ENCODE measurements at regions not wholly inside any gene's neighbourhood (a gene's known extent, or its start where the extent isn't known, plus 50 kb on each side); places are given as distances from the start of the nearest gene placed in this dataset.

DNA sequence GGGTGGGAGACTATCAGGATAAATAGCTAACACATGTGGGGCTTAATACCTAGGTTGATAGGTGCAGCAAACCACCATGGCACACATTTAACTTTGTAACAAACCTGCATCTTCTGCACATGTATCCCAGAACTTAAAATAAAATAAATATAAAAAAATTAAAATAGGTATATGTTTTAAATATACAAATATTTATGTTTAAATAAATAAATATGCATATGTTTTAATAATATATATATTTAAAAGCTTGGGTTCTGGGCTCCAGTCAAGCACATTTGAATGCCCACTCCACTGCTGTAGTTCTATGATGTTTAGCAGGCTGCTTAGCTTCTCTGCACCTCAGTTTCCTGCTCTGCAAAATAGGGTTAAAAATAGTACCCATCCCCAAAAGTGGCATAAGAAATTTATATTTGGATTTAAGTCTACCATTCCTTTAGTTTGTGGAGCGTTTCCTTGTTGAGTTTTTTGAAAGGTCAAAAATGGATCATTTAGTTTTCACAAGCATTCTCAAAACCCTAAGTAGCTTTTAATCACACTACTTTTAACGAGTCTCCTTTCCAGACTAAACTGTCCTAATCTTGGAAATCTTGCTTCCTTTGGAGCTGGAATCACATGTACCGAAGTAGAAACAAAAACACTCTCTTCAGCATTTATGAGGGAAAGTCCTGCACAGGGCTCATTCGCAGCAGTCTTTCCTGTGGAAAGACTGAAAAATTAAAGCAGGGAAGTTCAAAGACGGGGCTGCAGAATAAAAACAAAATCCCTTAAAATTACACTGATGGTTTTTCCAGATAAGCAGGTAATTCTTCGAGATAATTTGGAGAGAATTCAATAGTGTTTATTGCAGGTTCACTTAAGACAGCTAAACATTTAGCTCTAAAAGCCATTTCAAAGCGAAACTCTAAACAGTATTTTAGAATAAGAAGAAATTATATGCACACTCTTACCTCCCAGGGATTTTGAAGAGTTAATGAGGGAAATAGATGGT lies 111.7 kb upstream of the LYZL1 start:
- ATAC-seq, result no peak

DNA sequence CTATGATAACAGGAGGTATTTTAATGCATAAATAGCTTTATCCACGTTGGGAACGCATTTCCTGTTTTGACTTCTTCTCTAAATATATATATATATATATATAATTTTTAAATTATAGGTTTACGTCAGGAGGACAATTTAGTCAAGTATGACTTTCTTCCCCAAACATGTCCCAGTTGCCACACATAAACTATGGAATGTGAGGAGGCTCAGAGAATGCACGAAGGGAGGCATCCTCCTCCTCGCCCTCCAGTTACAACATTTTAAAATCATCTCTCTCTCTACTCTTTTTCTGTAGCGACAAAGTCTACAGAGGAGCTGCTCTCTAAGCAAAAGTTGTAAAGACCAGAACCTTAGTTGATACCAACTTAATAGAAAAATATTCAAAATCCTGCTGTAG lies 106.9 kb upstream of the LYZL1 start:
- no peak for ATAC-seq

DNA sequence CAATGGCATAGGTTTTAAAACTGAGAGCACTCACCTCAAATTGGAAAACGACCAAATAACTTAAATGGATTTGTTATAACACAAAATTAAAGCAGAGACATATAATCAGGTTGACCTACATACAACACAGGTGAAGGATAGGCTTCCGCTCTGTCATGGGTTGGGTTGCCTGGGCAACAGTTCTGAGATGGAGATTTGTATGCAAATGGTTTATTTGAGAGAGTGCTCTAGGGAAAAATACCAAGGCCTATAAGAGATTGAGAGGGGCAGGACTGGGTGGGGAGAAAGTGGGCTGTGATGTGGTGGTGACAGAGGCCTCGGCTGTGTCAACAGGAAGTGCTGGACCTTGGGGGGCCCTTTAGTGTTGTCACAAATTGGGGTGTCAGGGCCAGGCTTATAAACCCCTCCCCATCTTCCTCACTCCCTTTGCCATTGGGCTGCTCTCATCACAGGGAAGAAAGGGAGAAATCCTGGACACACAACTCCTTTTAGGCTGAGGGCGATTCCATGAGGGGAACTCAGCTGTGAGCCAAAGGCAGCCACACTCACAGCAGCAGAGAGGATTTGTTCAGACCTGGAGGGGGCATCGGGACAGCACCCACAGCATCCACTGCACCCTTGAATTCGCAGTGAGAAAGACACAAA lies 105.4 kb upstream of the LYZL1 start:
- ATAC-seq, result no peak

DNA sequence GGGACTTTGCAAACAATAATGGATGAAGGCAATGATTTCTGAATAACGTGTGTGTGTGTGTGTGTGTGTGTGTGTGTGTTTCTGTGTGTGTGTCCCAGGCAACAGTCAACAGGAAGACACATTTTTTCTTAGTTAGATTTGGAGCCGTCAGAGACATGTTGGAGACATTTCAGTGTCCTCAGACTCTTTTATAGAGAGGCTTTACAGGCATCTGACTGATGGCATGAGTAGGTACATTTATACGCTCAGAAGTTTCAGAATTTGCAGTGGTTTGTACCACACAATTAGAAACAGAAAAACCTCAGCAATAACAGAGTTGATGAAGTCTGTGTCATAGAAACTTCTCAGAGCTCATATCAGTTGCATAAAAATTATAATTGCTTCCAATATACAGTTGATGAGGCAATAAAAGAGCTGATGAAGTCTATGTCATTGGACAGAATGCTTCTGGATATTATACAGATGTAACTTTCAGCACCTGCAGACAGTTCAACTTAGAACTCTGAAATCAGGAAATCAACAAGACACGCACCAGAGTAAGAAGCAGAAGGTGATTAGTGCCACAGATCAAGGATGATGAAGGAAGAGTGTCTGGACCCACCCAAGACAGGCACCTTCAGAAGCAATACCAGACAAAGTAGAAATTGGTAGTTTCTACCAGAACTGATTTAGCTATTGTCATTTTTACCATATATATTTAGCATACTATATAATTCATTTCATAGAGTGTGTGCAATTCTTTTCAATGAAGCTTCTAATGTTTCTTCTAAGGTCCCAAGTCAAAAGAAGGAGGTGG lies 104.5 kb upstream of the LYZL1 start:
- no peak for ATAC-seq

DNA sequence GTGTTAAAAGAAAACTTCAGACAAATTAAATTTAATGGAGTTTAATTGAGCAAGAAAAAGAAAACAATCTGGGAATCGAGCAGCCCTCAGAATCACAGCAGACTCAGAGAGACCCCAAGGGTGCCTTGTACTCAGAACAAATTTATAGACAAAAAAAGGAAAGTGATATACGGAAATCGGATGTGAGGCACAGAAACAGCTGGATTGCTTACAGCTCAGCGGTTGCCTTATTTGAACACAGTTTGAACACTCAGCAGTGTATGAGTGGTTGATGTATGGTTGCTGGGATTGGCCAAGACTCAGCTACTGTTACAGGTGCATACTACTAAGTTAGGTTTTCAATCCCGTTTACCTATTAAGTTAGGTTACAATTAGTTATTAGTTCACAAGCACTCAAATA lies 103.8 kb upstream of the LYZL1 start:
- no peak for ATAC-seq

DNA sequence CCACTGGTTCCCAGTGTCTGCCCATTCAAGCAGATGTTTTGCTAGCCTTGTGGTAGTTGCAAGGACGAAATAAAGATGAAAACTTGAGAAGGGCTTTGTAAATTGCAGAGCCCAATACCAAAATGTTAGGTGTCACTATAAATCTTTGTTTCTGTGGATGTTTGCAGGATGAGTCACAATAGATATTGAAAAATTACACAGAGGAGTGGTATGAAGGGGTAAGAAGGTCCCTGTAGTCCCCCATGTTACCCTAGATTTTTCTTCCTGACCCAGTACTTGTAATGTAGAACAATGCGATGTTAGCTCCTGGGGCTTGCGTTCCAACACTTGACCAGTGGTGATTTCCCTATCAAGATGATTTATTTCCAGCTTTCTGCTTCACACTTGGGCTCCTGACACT lies 102.6 kb upstream of the LYZL1 start:
- no peak for ATAC-seq

DNA sequence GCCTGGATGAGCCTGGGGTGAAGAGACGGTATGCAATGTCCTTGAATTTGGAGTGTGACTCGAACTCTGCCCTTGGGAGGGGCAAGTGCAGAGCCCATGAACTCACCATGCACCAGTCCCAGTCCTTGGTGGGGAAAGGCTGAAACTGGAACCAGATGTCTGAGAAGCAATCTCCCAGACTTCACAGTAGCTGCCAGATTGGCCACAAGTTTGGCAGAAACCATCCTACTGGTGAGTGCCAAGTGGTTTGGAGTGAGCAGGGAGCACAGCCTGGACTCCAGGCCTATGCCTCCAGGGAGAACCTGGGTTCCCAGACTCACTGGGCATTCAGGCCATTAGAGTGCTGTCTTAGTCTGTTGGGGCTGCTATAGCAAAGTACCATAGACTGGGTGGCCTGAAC lies 99.6 kb upstream of the LYZL1 start:
- ATAC-seq, result no peak

DNA sequence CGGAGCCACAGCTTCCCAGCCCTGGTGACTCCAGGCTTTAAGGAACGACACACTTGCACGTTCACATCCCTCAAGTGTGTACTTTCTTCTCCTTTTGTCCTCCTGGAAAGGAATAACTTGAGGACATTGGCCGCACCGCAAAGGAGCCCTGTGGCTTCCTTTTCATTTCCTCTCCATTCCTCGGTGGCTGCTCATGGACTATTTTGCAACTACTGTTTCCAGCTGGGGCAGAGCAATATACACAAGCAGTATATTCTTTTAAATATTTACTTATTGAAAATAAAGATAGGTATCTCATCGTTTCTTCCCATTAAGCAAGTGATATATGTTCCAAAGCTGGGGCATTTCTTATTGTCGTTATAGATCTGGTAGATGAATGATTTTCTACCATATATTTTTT lies 97.2 kb upstream of the LYZL1 start:
- ATAC-seq, result no peak

DNA sequence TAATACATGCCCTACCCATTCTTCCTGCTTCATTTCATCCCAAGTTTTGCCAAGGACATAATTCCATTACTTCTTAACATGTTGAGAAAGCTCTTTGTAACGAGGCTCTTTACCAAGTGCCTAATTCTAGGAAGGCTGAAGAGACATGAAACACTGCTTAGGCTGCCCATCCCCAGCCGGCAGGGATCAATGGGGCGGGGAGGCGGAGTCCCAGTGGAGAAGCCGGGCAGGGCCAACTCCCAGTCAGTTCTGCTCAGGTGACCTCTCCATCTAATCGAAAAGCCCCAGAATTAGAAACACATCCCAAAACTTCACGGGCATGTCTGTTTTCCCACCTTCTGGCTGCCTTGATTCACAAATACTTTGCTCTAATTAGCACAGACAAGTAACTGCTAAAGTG lies 89.5 kb upstream of the LYZL1 start:
- no peak for ATAC-seq

DNA sequence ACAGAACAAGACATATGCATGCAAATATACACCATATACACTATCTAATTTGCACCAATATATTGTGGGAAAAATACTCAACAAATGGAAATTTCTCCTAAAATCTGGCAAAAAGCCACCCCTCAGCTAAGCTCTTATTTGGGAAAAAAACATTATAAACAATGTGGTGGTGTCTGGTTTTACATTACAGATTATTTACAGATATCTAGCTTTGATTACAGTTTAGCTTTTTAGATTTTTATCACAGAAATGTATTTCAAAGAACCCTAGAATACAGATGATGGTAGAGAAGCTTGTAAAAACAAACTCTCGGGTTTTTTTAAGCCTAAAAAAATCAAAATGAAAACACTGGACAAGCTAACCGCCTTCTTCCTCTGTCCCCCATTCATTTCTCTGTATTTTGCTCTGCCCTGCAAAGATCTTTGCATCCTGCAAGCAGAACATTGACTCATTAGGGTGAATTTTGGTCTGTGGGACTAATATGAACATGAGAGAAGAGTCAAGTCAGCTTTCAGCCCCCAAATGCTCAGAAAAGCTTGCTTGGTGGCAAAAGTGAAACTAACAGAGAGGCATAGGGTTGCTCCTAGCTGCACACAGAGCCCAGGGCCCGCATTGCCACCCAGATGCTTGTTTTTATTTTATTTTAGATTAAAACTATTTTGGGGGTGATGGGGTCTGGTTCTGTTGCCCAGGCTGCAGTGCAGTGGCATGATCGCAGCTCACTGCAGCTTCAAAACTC lies 88.8 kb upstream of the LYZL1 start:
- ATAC-seq, result no peak

DNA sequence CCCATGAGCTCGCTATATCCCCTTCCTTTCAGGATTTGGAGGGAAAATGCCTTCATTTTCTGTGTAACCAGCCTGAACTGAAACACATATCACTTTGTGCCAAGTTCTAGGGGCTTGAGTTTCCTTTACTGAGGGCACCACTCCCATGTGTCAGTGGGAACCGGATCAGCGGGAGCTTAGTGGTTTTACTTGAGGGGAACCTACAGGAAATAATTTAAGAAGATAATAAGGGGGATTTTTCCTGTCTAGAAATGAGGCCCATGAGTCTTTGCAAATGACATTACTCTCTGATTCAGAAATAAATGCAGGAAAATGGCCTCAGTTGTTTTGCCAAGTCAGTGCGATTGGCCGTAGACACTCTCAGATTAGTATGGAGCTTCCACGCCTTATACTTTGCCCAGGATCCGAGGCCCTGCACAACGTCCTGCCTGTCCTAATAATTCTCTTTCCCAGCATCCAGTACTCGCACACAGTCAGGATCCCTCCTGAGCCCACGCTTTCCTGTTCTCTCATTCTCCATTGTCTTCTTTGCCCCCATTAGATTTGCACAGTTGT lies 86.4 kb upstream of the LYZL1 start:
- no peak for ATAC-seq

DNA sequence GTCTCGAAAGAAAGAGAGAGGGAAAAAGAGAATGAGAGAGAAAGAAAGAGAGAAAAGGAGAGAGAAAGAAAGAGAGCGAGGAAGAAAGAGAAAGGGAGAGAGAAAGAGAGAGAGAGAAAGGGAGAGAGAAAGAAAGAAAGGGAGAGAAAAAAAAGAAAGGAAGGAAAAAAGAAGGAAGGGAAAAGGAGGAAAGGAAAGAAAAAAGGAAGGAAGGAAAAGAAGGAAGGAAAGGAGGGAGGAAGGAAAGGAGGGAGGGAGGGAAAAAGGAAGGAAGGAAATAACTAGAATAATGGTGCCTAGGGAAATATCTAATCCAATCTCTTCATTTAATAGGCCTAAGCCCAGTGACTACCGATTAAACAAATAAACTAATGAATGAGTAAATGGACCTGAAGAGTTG lies 85.4 kb upstream of the LYZL1 start:
- no peak for ATAC-seq

DNA sequence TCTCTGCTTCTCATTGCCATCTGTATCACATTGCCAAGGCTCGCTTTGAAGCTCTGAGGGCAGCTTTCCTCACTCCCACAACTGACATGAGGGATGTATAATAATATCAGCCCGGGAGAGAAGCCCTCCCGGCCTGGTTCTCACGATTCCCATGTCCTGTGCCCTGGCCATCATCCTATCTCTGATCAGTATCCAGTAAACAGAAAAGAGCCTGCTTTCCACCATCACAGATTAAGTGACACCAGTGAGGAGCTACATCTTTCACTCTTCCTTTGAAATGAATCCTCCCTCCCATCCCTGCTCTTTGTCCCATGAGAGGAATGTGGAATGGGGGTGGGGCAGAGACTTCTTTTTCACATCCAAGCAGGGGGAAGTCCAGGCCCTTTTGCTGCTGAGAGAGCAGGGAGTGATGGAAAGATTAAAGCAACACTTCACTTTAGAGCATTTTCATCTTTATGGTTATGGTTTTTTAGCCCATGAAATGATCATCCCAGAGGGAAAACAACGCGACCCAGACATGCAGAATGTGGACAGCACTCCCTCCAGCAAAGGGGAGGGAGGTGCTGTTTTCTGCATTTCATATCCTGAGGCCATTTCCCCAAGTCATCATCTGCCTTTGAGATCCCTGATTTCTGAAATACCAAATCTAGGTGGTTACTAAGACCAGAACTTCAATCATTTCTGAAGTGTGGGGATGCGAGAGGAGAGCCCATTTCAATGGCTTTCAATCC lies 84.6 kb upstream of the LYZL1 start:
- no peak for ATAC-seq

DNA sequence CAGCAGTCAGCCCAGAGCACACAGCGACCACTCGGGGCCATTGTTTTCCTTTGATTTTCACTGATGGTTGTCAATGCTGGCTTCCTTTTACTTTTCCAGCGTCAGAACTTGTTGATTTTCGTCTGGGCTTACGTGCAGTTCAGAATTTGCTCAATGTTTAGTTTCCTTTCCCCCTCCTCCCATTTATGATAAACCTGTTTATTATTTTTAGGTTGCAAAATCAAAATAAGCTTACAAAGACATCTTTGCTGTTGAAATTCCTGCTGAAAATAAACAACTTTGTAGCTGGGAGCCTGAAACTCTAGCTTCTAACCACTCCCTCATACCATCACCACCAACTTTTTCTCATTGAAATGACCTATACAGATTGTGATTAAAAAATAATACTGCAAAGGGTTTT lies 83.1 kb upstream of the LYZL1 start:
- no peak for ATAC-seq

DNA sequence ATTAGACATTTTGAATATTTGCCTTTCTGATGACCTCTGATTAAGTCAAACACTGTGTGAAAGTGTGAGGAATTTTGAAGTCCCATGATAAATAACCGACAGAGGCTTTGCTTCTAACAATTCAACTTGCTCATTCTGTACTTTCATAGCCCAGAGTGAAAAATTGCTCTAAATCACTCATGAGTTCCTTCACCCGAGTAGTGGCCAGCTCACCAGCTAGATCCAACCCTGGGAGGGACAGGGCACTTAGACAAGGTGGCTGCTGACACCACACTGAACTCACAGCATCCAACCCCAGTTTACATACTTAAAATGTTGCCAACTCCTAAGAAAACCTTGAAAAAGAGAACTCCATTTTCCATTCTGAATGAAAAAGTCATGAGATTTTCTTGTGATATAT lies 80.0 kb upstream of the LYZL1 start:
- ATAC-seq, result no peak

DNA sequence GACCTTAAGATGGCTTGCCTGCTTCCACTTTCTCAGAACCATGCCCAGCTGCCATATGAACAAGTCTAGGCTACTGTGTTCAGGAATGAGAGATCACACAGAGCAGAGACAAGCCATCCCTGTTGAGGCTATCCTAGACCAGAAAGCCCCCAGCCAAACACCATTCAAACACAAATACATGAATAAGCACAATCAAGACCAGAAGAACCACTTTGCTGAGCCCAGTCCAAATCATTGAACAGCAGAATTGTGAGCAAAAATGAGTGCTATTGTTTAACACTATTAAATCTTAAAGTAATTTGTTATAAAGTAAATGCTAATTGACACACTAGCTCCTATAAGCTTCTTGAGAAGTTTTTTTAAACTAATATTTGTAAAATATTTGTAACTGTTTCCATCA lies 79.0 kb upstream of the LYZL1 start:
- no peak for ATAC-seq

DNA sequence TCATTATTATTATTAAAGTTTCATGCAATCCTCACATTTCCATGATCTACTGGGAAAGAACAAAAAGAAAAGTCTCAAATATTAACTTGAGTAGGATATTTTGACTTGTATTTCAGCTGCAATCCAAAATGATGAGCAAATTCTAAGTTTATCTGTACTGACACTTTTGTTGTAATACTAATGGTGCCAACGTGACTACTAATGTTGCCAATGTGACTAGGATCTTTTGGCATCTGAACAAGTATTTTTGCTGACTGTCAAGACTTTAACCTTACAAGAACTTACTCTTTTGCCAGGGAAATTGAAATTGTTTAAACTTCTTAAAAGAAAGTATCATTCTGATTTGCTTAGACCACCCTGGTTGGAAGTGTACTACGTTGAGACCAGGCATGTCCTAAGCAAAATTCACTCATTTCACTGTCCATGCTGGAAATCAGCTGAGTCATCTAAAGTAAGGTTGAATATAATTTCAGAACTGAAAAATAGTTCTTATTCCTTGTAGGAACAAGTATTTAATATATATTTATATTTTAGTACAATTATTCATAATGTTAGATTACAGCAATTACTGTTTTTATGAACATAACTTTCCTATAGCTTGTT lies 78.5 kb upstream of the LYZL1 start:
- ATAC-seq, result no peak

DNA sequence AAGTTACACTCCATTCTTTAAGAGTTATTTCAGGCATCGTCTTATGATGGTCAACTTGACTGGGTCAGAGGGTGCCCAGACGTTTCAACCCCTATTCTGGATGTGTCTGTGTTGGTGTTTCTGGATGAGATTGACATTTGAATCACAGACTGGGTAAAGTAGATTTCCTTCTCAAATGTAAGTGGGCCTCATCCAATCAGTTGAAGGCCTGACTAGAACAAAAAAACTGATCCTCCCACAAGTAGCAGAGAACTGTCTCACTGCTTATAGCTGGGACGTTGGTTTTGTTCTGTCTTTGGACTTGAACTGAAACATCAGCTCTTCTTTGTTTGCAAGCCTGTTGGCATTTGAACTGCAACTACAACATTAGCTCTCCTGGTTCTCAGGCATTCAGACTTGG lies 76.3 kb upstream of the LYZL1 start:
- no peak for ATAC-seq

DNA sequence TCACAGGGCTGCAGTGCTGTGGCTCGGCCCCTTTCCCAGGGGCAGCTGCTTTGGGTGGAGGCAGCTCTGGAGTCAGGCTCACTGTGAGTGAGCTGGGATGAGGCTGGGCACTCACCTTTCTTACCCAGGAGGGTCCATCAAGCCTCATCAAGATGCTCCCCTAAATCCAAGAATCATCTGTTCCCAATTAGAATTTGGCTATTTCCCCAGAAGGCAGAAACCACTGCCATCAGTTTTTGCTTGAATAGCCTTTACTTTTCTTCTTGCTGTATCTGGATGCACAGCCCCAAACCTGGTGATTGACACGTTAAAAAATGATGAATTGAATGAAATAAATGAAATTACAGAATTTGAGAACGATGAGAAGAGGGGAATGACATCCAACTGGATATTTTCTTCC lies 74.3 kb upstream of the LYZL1 start:
- no peak for ATAC-seq

DNA sequence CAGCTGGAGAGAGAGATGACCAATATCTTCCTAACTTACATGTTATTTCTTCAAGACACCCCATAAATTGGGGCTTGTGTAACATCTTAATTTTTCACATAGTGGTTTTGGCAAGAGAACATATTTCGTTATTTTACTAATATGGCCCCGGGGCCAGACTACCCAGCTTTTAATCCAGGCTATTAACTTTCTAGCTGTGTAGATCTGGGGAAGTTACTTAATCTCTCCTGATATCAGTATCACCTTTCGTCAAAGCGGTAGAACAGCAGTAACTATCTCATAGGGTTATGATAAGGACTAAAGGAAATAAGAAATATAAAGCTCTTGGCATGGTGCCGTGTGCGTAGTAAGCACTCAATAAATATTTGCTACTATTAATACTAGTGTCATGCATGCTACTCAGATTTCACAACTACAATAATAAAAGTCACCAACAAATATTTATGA lies 71.6 kb upstream of the LYZL1 start:
- ATAC-seq, result no peak

DNA sequence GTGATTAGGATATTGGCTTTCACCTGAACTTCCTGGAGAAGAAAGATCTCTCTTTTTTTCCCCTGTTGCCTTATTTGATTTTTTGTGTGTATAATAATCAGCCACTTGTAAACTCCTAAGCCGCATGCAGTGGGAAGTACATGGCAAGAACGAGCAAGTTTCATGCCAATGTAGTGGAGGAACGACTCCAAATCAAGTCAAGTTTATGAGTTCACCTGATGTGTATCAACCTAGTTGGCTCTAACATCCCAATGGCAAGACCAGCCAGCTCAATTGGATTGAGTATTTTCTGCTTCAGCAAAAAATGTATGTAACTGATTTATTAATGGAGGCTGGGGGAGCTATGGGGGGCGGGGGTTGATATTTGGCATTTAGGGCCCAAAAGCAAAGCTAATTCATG lies 65.5 kb upstream of the LYZL1 start:
- no peak for ATAC-seq

Measured in esophagus mucosa (tissue), 1 donor.